ENCODE measurements at regions not wholly inside any gene's neighbourhood (a gene's known extent, or its start where the extent isn't known, plus 50 kb on each side); places are given as distances from the start of the nearest gene placed in this dataset.
A peak's percentile ranks its signal among the peaks of the same experiment; 100 is the strongest.
"Not testable (repeated sequence)": the region's sequence is repeated elsewhere in the genome, so short reads cannot be mapped to it uniquely, and the experiment has no call there.

- peaks cover 62% of the 10 kb centered on the region for H3K4me1 Mint-ChIP-seq
- no peaks in the 10 kb centered on the region for H3K36me3 Mint-ChIP-seq (ENCODE audit: low read depth)
- DNase-seq, result no peak
- peak overlapping the region; percentile 95 for H3K27ac Mint-ChIP-seq
- H3K4me3 ChIP-seq (ENCODE audit: low read length), result no peak overlapping the region
- H3K27me3 Mint-ChIP-seq (ENCODE audit: insufficient read depth), result peaks cover 26% of the 10 kb centered on the region
- no peak overlapping the region for H3K4me3 Mint-ChIP-seq
- TF ChIP-seq CTCF (conservative IDR thresholded peaks at IDR 0.05), result no peak
- H3K4me1 ChIP-seq (ENCODE audit: control insufficient read depth, insufficient read depth, low read length), result peaks cover 26% of the 10 kb centered on the region
- H3K27me3 ChIP-seq (ENCODE audit: control insufficient read depth, insufficient read depth, low read length, poor library complexity, severe bottlenecking), result peaks cover 5% of the 10 kb centered on the region
- no peaks in the 10 kb centered on the region for H3K9me3 ChIP-seq (ENCODE audit: control insufficient read depth, low read length)
- H3K9me3 Mint-ChIP-seq, result no peaks in the 10 kb centered on the region
- no peak overlapping the region for H3K27ac ChIP-seq (ENCODE audit: low read depth, low read length)
- 82% methylated on average over 1 of the region's 1 CpG; no CpG with 5 or more reads in 1 of the 2 experiments for WGBS, 2 experiments (ENCODE audit: insufficient coverage in 1 of 2, insufficient read length in 1 of 2)
- no peak overlapping the region for H3K9ac ChIP-seq (ENCODE audit: extremely low read depth, low read length, poor library complexity, severe bottlenecking)
- no peaks in the 10 kb centered on the region for H3K36me3 ChIP-seq (ENCODE audit: control insufficient read depth, insufficient read depth, low read length)
These were observed 138.4 kb upstream of the CDKN3 start for GRCh38 chr14:54258382-54258781.

- Mint-ChIP-seq H3K9me3 (no peaks in the 10 kb centered on the region), H3K4me3 (no peak overlapping the region), H3K27me3 (ENCODE audit: insufficient read depth) (peaks cover 14% of the 10 kb centered on the region), H3K4me1 (peaks cover 68% of the 10 kb centered on the region), H3K36me3 (ENCODE audit: low read depth) (no peaks in the 10 kb centered on the region), H3K27ac (peak overlapping the region; percentile 69)
- no peaks in the 10 kb centered on the region for H3K36me3 ChIP-seq (ENCODE audit: control insufficient read depth, insufficient read depth, low read length)
- DNase-seq, result no peak
- no peak overlapping the region for H3K9ac ChIP-seq (ENCODE audit: extremely low read depth, low read length, poor library complexity, severe bottlenecking)
- no peaks in the 10 kb centered on the region for H3K9me3 ChIP-seq (ENCODE audit: control insufficient read depth, low read length)
- peak overlapping the region; percentile 36 for H3K4me3 ChIP-seq (ENCODE audit: low read length)
- peaks cover 5% of the 10 kb centered on the region for H3K27me3 ChIP-seq (ENCODE audit: control insufficient read depth, insufficient read depth, low read length, poor library complexity, severe bottlenecking)
- peaks cover 25% of the 10 kb centered on the region for H3K4me1 ChIP-seq (ENCODE audit: control insufficient read depth, insufficient read depth, low read length)
- WGBS, 2 experiments (ENCODE audit: insufficient coverage in 1 of 2, insufficient read length in 1 of 2), result 82 to 96% methylated on average over 4 of the region's 5 CpGs
- no peak overlapping the region for H3K27ac ChIP-seq (ENCODE audit: low read depth, low read length)
- TF ChIP-seq CTCF (conservative IDR thresholded peaks at IDR 0.05), result no peak
These were observed 137.0 kb upstream of the CDKN3 start for GRCh38 chr14:54259821-54260220.

- peaks cover 69% of the 10 kb centered on the region for H3K4me1 Mint-ChIP-seq
- no peaks in the 10 kb centered on the region for H3K27me3 ChIP-seq (ENCODE audit: control insufficient read depth, insufficient read depth, low read length, poor library complexity, severe bottlenecking)
- TF ChIP-seq CTCF (conservative IDR thresholded peaks at IDR 0.05), result no peak
- no peaks in the 10 kb centered on the region for H3K36me3 Mint-ChIP-seq (ENCODE audit: low read depth)
- peaks cover 4% of the 10 kb centered on the region for H3K27me3 Mint-ChIP-seq (ENCODE audit: insufficient read depth)
- H3K9me3 Mint-ChIP-seq, result no peaks in the 10 kb centered on the region
- DNase-seq, result peak; percentile 60
- peak overlapping the region; percentile 80 for H3K27ac Mint-ChIP-seq
- H3K9ac ChIP-seq (ENCODE audit: extremely low read depth, low read length, poor library complexity, severe bottlenecking), result no peak overlapping the region
- H3K9me3 ChIP-seq (ENCODE audit: control insufficient read depth, low read length), result no peaks in the 10 kb centered on the region
- H3K4me1 ChIP-seq (ENCODE audit: control insufficient read depth, insufficient read depth, low read length), result peaks cover 25% of the 10 kb centered on the region
- no peak overlapping the region for H3K4me3 ChIP-seq (ENCODE audit: low read length)
- 83 to 85% methylated on average over 2 to 7 of the region's 7 CpGs for WGBS, 2 experiments (ENCODE audit: insufficient coverage in 1 of 2, insufficient read length in 1 of 2)
- H3K27ac ChIP-seq (ENCODE audit: low read depth, low read length), result no peak overlapping the region
- no peak overlapping the region for H3K4me3 Mint-ChIP-seq
- no peaks in the 10 kb centered on the region for H3K36me3 ChIP-seq (ENCODE audit: control insufficient read depth, insufficient read depth, low read length)
These were observed 135.5 kb upstream of the CDKN3 start for GRCh38 chr14:54261283-54261682.

GRCh38 chr14:54266616-54267015 lies 130.2 kb upstream of the CDKN3 start:
- WGBS, 2 experiments (ENCODE audit: insufficient coverage in 1 of 2, insufficient read length in 1 of 2), result 90 to 92% methylated on average over 2 to 3 of the region's 3 CpGs
- not testable (repeated sequence) for H3K27ac ChIP-seq (ENCODE audit: low read depth, low read length); H3K4me3 ChIP-seq (ENCODE audit: low read length); DNase-seq; H3K36me3 Mint-ChIP-seq (ENCODE audit: low read depth); H3K27ac Mint-ChIP-seq; H3K27me3 Mint-ChIP-seq (ENCODE audit: insufficient read depth); H3K9me3 Mint-ChIP-seq; H3K9me3 ChIP-seq (ENCODE audit: control insufficient read depth, low read length); H3K36me3 ChIP-seq (ENCODE audit: control insufficient read depth, insufficient read depth, low read length); H3K4me3 Mint-ChIP-seq; H3K9ac ChIP-seq (ENCODE audit: extremely low read depth, low read length, poor library complexity, severe bottlenecking); H3K4me1 ChIP-seq (ENCODE audit: control insufficient read depth, insufficient read depth, low read length); H3K27me3 ChIP-seq (ENCODE audit: control insufficient read depth, insufficient read depth, low read length, poor library complexity, severe bottlenecking)
- peaks cover 30% of the 10 kb centered on the region for H3K4me1 Mint-ChIP-seq

Measured in endodermal cell (in vitro differentiated cells).